Activated CD8-positive, alpha-beta memory T cell treated with anti-CD3 and anti-CD28 coated beads, Interleukin-2, amount 10 ng/mL, durations not matched to agents 7 days and 5 days (primary cell): ENCODE measurements at regions not wholly inside any gene's neighbourhood (a gene's known extent, or its start where the extent isn't known, plus 50 kb on each side); places are given as distances from the start of the nearest gene placed in this dataset.
"Not testable (repeated sequence)": the region's sequence is repeated elsewhere in the genome, so short reads cannot be mapped to it uniquely, and the experiment has no call there.

Source experiments
- ATAC-seq: fragments of 150-1000 bp; cut with Tn5 transposase; one replicate; pipeline ENCODE4 v1.10.0; 2021; ENCODE audit warnings: moderate library complexity
- CTCF ChIA-PET: fragments of 350-600 bp; sonication (Branson Sonifier 250); formaldehyde crosslinking; loops from one replicate; lab custom pipeline; 2021; ENCODE audit warnings: antibody characterized with exemption; lab: Charles Lee
- DNase-seq: peaks from one replicate; pipeline ENCODE4 v3.0.0-alpha.2; 2020
- H3K27ac Mint-ChIP-seq: one replicate; pipeline ENCODE4 v1.8.0; 2021; ENCODE audit warnings: mild to moderate bottlenecking, mixed read lengths
- H3K27me3 Mint-ChIP-seq: one replicate; pipeline ENCODE4 v1.8.0; 2021; ENCODE audit warnings: mixed read lengths
- H3K36me3 Mint-ChIP-seq: one replicate; pipeline ENCODE4 v1.8.0; 2021; ENCODE audit warnings: mild to moderate bottlenecking, mixed read lengths
- H3K4me1 Mint-ChIP-seq: one replicate; pipeline ENCODE4 v1.8.0; 2021; ENCODE audit warnings: mixed read lengths
- H3K4me3 Mint-ChIP-seq: one replicate; pipeline ENCODE4 v1.8.0; 2021; ENCODE audit warnings: mild to moderate bottlenecking, moderate library complexity, mixed read lengths
- H3K9me3 Mint-ChIP-seq: one replicate; pipeline ENCODE4 v1.8.0; 2022; ENCODE audit warnings: low read depth, mixed read lengths

- CTCF ChIA-PET: no interaction called here
- no peaks in the 10 kb centered on the region for H3K36me3 Mint-ChIP-seq
- DNase-seq: no peak
- no peak for ATAC-seq
- no peaks in the 10 kb centered on the region for H3K4me1 Mint-ChIP-seq
- no peak overlapping the region for H3K27ac Mint-ChIP-seq
- H3K9me3 Mint-ChIP-seq: peaks cover 4% of the 10 kb centered on the region
- H3K27me3 Mint-ChIP-seq: no peaks in the 10 kb centered on the region
- H3K4me3 Mint-ChIP-seq: no peak overlapping the region
These were observed 445.6 kb upstream of the CA10 start for GRCh38 chr17:52604105-52604504.

GRCh38 chr17:52597452-52598215 is 439.1 kb upstream of the CA10 start:
- ATAC-seq, CTCF ChIA-PET: not testable (repeated sequence)

GRCh38 chr17:52594516-52594915 is 436.0 kb upstream of the CA10 start:
- CTCF ChIA-PET: no interaction called here
- Mint-ChIP-seq H3K9me3 (peaks cover 10% of the 10 kb centered on the region), H3K4me3 (no peak overlapping the region), H3K27ac (no peak overlapping the region), H3K36me3 (no peaks in the 10 kb centered on the region), H3K27me3 (no peaks in the 10 kb centered on the region), H3K4me1 (no peaks in the 10 kb centered on the region)
- ATAC-seq (no peak), DNase-seq (no peak)

More at GRCh38 chr17:52597452-52598215, 439.1 kb upstream of the CA10 start:
- DNase-seq, H3K36me3 Mint-ChIP-seq, H3K4me1 Mint-ChIP-seq, H3K4me3 Mint-ChIP-seq, H3K27ac Mint-ChIP-seq, H3K27me3 Mint-ChIP-seq: not testable (repeated sequence)
- peaks cover 10% of the 10 kb centered on the region for H3K9me3 Mint-ChIP-seq

- no peaks in the 10 kb centered on the region for H3K4me1 Mint-ChIP-seq
- CTCF ChIA-PET: no interaction called here
These were observed 388.5 kb upstream of the CA10 start for GRCh38 chr17:52546990-52547389.

GRCh38 chr17:52546493-52546892 is 388.0 kb upstream of the CA10 start:
- Mint-ChIP-seq H3K27me3 (no peaks in the 10 kb centered on the region), H3K36me3 (no peaks in the 10 kb centered on the region), H3K27ac (no peak overlapping the region), H3K9me3 (peaks cover 4% of the 10 kb centered on the region), H3K4me1 (no peaks in the 10 kb centered on the region), H3K4me3 (no peak overlapping the region)
- DNase-seq (no peak), ATAC-seq (no peak)
- CTCF ChIA-PET: no interaction called here

More at GRCh38 chr17:52546990-52547389, 388.5 kb upstream of the CA10 start:
- ATAC-seq (no peak), DNase-seq (no peak)
- Mint-ChIP-seq H3K4me3 (no peak overlapping the region), H3K27me3 (no peaks in the 10 kb centered on the region), H3K27ac (no peak overlapping the region), H3K9me3 (peaks cover 4% of the 10 kb centered on the region), H3K36me3 (no peaks in the 10 kb centered on the region)

- H3K9me3 Mint-ChIP-seq: no peaks in the 10 kb centered on the region
- no peaks in the 10 kb centered on the region for H3K36me3 Mint-ChIP-seq
- DNase-seq (no peak), ATAC-seq (no peak)
- H3K27me3 Mint-ChIP-seq: no peaks in the 10 kb centered on the region
- no peak overlapping the region for H3K27ac Mint-ChIP-seq
- H3K4me1 Mint-ChIP-seq: no peaks in the 10 kb centered on the region
- CTCF ChIA-PET: no interaction called here
- H3K4me3 Mint-ChIP-seq: no peak overlapping the region
These were observed 378.9 kb upstream of the CA10 start for GRCh38 chr17:52537421-52537820.

- CTCF ChIA-PET: no interaction called here
- ATAC-seq (no peak), DNase-seq (no peak)
- H3K27me3 Mint-ChIP-seq: no peaks in the 10 kb centered on the region
- H3K9me3 Mint-ChIP-seq: no peaks in the 10 kb centered on the region
- H3K4me3 Mint-ChIP-seq: no peak overlapping the region
- H3K27ac Mint-ChIP-seq: no peak overlapping the region
- no peaks in the 10 kb centered on the region for H3K4me1 Mint-ChIP-seq
- H3K36me3 Mint-ChIP-seq: no peaks in the 10 kb centered on the region
These were observed 378.0 kb upstream of the CA10 start for GRCh38 chr17:52536489-52536888.

GRCh38 chr17:52532373-52532772 is 373.9 kb upstream of the CA10 start:
- DNase-seq: no peak
- H3K36me3 Mint-ChIP-seq: no peaks in the 10 kb centered on the region
- no peak overlapping the region for H3K4me3 Mint-ChIP-seq
- no peaks in the 10 kb centered on the region for H3K9me3 Mint-ChIP-seq
- H3K4me1 Mint-ChIP-seq: no peaks in the 10 kb centered on the region
- H3K27me3 Mint-ChIP-seq: no peaks in the 10 kb centered on the region
- CTCF ChIA-PET: no interaction called here
- no peak for ATAC-seq
- H3K27ac Mint-ChIP-seq: no peak overlapping the region

- Mint-ChIP-seq H3K4me3 (no peak overlapping the region), H3K4me1 (no peaks in the 10 kb centered on the region), H3K27me3 (no peaks in the 10 kb centered on the region), H3K9me3 (peaks cover 8% of the 10 kb centered on the region), H3K36me3 (no peaks in the 10 kb centered on the region), H3K27ac (no peak overlapping the region)
- DNase-seq (no peak), ATAC-seq (no peak)
- CTCF ChIA-PET: no interaction called here
These were observed 365.7 kb upstream of the CA10 start for GRCh38 chr17:52524096-52524637.

GRCh38 chr17:52517176-52517575 is 358.7 kb upstream of the CA10 start:
- ATAC-seq: no peak
- Mint-ChIP-seq H3K4me1 (no peaks in the 10 kb centered on the region), H3K9me3 (peaks cover 5% of the 10 kb centered on the region), H3K36me3 (no peaks in the 10 kb centered on the region), H3K27ac (no peak overlapping the region), H3K27me3 (no peaks in the 10 kb centered on the region), H3K4me3 (no peak overlapping the region)
- CTCF ChIA-PET: no interaction called here
- DNase-seq: no peak

- Mint-ChIP-seq H3K4me3 (no peak overlapping the region), H3K27ac (no peak overlapping the region), H3K36me3 (no peaks in the 10 kb centered on the region), H3K9me3 (peaks cover 5% of the 10 kb centered on the region), H3K4me1 (no peaks in the 10 kb centered on the region), H3K27me3 (no peaks in the 10 kb centered on the region)
- ATAC-seq (no peak), DNase-seq (no peak)
- CTCF ChIA-PET: no interaction called here
These were observed 357.4 kb upstream of the CA10 start for GRCh38 chr17:52515927-52516326.

GRCh38 chr17:52505601-52506000 is 347.1 kb upstream of the CA10 start:
- H3K36me3 Mint-ChIP-seq: no peaks in the 10 kb centered on the region
- H3K4me3 Mint-ChIP-seq: no peak overlapping the region
- no peaks in the 10 kb centered on the region for H3K27me3 Mint-ChIP-seq
- no peak for DNase-seq
- CTCF ChIA-PET: no interaction called here
- H3K4me1 Mint-ChIP-seq: no peaks in the 10 kb centered on the region
- H3K27ac Mint-ChIP-seq: no peak overlapping the region
- no peak for ATAC-seq
- peaks cover 5% of the 10 kb centered on the region for H3K9me3 Mint-ChIP-seq

- no peak overlapping the region for H3K27ac Mint-ChIP-seq
- CTCF ChIA-PET: no interaction called here
- no peak for ATAC-seq
- H3K4me1 Mint-ChIP-seq: no peaks in the 10 kb centered on the region
- no peak overlapping the region for H3K4me3 Mint-ChIP-seq
- no peaks in the 10 kb centered on the region for H3K27me3 Mint-ChIP-seq
- DNase-seq: no peak
- H3K9me3 Mint-ChIP-seq: peaks cover 3% of the 10 kb centered on the region
- no peaks in the 10 kb centered on the region for H3K36me3 Mint-ChIP-seq
These were observed 345.6 kb upstream of the CA10 start for GRCh38 chr17:52504081-52504480.

GRCh38 chr17:52495646-52496045 is 337.1 kb upstream of the CA10 start:
- no peak overlapping the region for H3K27ac Mint-ChIP-seq
- DNase-seq (no peak), ATAC-seq (no peak)
- H3K36me3 Mint-ChIP-seq: no peaks in the 10 kb centered on the region
- CTCF ChIA-PET: no interaction called here
- H3K27me3 Mint-ChIP-seq: no peaks in the 10 kb centered on the region
- no peaks in the 10 kb centered on the region for H3K4me1 Mint-ChIP-seq
- no peak overlapping the region for H3K4me3 Mint-ChIP-seq
- H3K9me3 Mint-ChIP-seq: peaks cover 4% of the 10 kb centered on the region
